DND-41 (cell line): ENCODE measurements at regions not wholly inside any gene's neighbourhood (a gene's known extent, or its start where the extent isn't known, plus 50 kb on each side); places are given as distances from the start of the nearest gene placed in this dataset.

Experiments
- CTCF ChIP-seq: IDR thresholded peaks from 2 replicates; pipeline ENCODE4 v1.5.1; 2012; ENCODE audit warnings: borderline replicate concordance, low read length, moderate library complexity, mild to moderate bottlenecking; ENCODE audit not compliant: poor library complexity, severe bottlenecking; ENCODE audit errors: extremely low read depth
- EZH2 ChIP-seq: IDR thresholded peaks from 3 replicates; pipeline ENCODE4 v1.6.1; 2012; ENCODE audit warnings: borderline replicate concordance, low read depth, mild to moderate bottlenecking, moderate library complexity, low read length, inconsistent platforms; ENCODE audit not compliant: severe bottlenecking

GRCh38 chr15:91490211-91490610 lies 363.3 kb upstream of the SLCO3A1 start:
- TF ChIP-seq CTCF (no peak), EZH2 (no peak)
